ENCODE measurements at regions not wholly inside any gene's neighbourhood (a gene's known extent, or its start where the extent isn't known, plus 50 kb on each side); places are given as distances from the start of the nearest gene placed in this dataset.

DNA sequence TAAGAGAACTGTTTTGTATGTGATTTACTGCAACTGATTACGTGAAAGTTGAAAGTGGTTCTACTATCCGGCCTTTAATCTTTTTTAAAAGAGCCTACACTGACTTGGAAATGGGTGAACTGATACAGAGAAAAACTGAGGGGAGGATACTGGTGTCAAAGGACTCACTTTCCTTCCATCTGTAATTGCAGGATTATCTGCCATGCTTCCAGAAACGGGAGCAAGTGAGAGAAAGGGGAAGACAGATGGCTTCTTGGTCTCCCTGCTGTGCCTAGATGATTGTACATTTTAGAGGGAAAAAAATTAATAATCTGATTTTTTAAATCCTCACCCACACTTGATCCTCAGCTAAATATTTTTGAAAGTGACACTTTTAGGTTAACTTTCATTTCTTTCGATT, 88.3 kb upstream of the GRID2 start:
- no peak for TF ChIP-seq EZH2 (IDR thresholded peaks at IDR 0.05; ENCODE audit: insufficient read depth, low read length)
- TF ChIP-seq, protein P1, sequence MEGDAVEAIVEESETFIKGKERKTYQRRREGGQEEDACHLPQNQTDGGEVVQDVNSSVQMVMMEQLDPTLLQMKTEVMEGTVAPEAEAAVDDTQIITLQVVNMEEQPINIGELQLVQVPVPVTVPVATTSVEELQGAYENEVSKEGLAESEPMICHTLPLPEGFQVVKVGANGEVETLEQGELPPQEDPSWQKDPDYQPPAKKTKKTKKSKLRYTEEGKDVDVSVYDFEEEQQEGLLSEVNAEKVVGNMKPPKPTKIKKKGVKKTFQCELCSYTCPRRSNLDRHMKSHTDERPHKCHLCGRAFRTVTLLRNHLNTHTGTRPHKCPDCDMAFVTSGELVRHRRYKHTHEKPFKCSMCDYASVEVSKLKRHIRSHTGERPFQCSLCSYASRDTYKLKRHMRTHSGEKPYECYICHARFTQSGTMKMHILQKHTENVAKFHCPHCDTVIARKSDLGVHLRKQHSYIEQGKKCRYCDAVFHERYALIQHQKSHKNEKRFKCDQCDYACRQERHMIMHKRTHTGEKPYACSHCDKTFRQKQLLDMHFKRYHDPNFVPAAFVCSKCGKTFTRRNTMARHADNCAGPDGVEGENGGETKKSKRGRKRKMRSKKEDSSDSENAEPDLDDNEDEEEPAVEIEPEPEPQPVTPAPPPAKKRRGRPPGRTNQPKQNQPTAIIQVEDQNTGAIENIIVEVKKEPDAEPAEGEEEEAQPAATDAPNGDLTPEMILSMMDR (IDR thresholded peaks at IDR 0.05; ENCODE audit: insufficient read depth, low read depth, low read length): no peak
